Uterus (tissue), 3 donors: ENCODE measurements at regions not wholly inside any gene's neighbourhood (a gene's known extent, or its start where the extent isn't known, plus 50 kb on each side); places are given as distances from the start of the nearest gene placed in this dataset.
"Not testable (repeated sequence)": the region's sequence is repeated elsewhere in the genome, so short reads cannot be mapped to it uniquely, and the experiment has no call there.

Source experiments
- DNase-seq, 2 donors: peaks; one replicate each; pipeline ENCODE4 v3.0.0-alpha.2; 2019 to 2020
- H3K27ac ChIP-seq, 2 donors: fragments of 200-600 bp; sonication (generic); 1 replicate in 1 of 2; 2 replicates in 1 of 2; pipeline ENCODE4 v1.5.1; 2016 to 2018
- H3K27me3 ChIP-seq, 2 donors: fragments of 200-600 bp; sonication (generic); one replicate each; pipeline ENCODE4 v1.5.1; 2018 to 2019; ENCODE audit warnings: control low read depth in 1 of 2
- H3K36me3 ChIP-seq, 2 donors: fragments of 200-600 bp; sonication (generic); one replicate each; pipeline ENCODE4 v1.5.1; 2019; ENCODE audit warnings: control low read depth in 1 of 2
- H3K4me1 ChIP-seq, 2 donors: fragments of 200-600 bp; sonication (generic); one replicate each; pipeline ENCODE4 v1.5.1; 2018 to 2019; ENCODE audit warnings: control low read depth in 1 of 2
- H3K4me3 ChIP-seq, 2 donors: fragments of 200-600 bp; sonication (generic); 1 replicate in 1 of 2; 2 replicates in 1 of 2; pipeline ENCODE4 v1.5.1; 2018 to 2019; ENCODE audit warnings: mild to moderate bottlenecking in 1 of 2
- H3K9me3 ChIP-seq, 2 donors: fragments of 200-600 bp; sonication (generic); one replicate each; pipeline ENCODE4 v1.5.1; 2019; ENCODE audit warnings: control low read depth in 1 of 2
- POLR2A ChIP-seq, 2 donors: fragments of 450-650 bp; IDR thresholded peaks; one replicate each; pipeline ENCODE4 v1.6.1; 2016; ENCODE audit warnings: antibody characterized with exemption in 2 of 2, mild to moderate bottlenecking in 1 of 2, moderate library complexity in 1 of 2
- intact Hi-C: fragments of 100-400 bp; cut with DNase I; formaldehyde crosslinking; loops from one replicate; pipeline ENCODE4 v1.15.1; 2023; ENCODE audit warnings: low total_unique reads
- TF ChIP-seq, protein P1 (sequence below), 4 experiments: fragments of 200-600 bp in 2 of 4; fragments of 450-650 bp in 2 of 4; sonication (generic) in 2 of 4; IDR thresholded peaks; one replicate each; pipeline ENCODE4 v1.5.1; 2016 to 2019; ENCODE audit warnings: antibody characterized with exemption in 4 of 4, mild to moderate bottlenecking in 2 of 4, moderate library complexity in 1 of 4
- donor health status: DM: yes; HTN: yes; CAD: no.

DNA sequence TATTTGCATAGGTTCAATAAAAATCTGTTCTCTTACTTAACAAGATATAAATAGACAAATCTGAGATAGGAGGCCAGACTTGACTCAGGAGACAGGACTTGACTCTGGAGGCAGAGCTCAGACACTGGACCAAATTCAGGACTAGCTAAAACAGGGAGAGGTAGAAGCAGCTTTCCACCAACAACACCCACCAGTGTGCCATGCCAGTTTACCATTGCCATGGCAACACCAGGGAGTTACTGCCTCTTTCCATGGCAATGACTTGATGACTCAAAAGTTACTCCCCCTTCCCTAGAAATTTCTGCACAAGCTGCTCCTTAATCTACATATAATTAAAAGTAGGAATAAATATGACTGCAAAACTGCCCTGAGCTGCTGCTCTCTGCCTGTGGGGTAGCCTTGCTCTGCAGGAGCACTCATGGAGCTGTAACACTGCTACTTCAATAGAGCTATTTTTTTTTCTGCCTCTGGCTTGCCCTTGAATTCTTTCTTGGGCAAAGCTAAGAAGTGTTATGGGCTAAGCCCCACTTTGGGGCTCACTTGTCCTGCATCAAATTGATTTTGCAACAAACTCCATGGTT is 473.0 kb downstream of the PLK2 start:
- Histone ChIP-seq H3K4me1 (no peaks in the 10 kb centered on the region), H3K27ac (no peak overlapping the region), H3K36me3 (no peaks in the 10 kb centered on the region), H3K9me3 (no peaks in the 10 kb centered on the region), H3K27me3 (no peaks in the 10 kb centered on the region), H3K4me3 (no peak overlapping the region)
- intact Hi-C loops = no loop called here
- DNase-seq = peak in 1 of 2 donors; percentile 18
- TF ChIP-seq, protein P1, sequence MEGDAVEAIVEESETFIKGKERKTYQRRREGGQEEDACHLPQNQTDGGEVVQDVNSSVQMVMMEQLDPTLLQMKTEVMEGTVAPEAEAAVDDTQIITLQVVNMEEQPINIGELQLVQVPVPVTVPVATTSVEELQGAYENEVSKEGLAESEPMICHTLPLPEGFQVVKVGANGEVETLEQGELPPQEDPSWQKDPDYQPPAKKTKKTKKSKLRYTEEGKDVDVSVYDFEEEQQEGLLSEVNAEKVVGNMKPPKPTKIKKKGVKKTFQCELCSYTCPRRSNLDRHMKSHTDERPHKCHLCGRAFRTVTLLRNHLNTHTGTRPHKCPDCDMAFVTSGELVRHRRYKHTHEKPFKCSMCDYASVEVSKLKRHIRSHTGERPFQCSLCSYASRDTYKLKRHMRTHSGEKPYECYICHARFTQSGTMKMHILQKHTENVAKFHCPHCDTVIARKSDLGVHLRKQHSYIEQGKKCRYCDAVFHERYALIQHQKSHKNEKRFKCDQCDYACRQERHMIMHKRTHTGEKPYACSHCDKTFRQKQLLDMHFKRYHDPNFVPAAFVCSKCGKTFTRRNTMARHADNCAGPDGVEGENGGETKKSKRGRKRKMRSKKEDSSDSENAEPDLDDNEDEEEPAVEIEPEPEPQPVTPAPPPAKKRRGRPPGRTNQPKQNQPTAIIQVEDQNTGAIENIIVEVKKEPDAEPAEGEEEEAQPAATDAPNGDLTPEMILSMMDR (IDR thresholded peaks at IDR 0.05) = no peak
- no peak for TF ChIP-seq POLR2A (IDR thresholded peaks at IDR 0.05)

DNA sequence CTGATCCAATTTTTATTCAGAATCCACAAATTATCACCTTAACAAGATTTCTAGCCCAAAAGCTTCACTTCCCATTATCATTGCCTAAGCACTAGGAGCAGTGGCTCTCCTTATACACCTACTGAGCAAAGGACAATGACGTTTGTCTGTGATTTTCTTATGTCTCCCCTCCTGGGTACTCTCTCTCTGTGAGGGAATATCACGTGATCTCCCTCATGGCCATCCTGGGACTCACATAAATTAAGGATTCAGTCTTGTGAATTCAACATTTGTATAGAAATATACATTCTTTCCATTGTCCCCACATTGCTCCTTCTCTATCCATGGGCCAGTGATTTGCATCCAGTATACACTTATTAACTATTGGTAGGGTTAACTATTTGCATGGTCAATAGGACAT is 476.5 kb downstream of the PLK2 start:
- H3K27me3 ChIP-seq = no peaks in the 10 kb centered on the region
- no peaks in the 10 kb centered on the region for H3K9me3 ChIP-seq
- no peaks in the 10 kb centered on the region for H3K36me3 ChIP-seq
- intact Hi-C loops = no loop called here
- no peaks in the 10 kb centered on the region for H3K4me1 ChIP-seq
- H3K27ac ChIP-seq = no peak overlapping the region
- H3K4me3 ChIP-seq = no peak overlapping the region
- TF ChIP-seq POLR2A (IDR thresholded peaks at IDR 0.05) = no peak
- TF ChIP-seq, protein P1 (IDR thresholded peaks at IDR 0.05) = no peak
- DNase-seq = no peak

DNA sequence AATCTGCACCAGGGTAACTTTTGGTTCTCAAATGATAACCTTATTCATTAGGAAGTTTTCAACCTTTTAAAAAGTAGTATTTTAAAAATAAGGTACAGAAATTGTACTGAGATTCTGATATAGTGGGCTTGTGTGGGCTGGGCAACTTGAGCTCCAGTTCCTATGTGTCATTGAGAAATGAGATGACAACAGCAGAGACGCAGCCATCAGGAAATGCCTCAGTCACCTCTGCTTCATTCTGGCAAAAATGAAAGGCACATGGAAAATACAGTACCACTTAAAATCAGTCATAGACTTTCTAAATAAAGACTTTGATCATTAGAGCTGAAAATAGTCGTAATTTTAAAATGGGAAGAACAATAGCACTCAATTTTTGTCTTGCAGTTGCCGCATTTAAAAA is 480.2 kb downstream of the PLK2 start:
- H3K4me1 ChIP-seq = no peaks in the 10 kb centered on the region
- TF ChIP-seq, protein P1 (IDR thresholded peaks at IDR 0.05) = no peak
- TF ChIP-seq POLR2A (IDR thresholded peaks at IDR 0.05) = no peak
- no peaks in the 10 kb centered on the region for H3K9me3 ChIP-seq
- H3K27ac ChIP-seq = no peak overlapping the region
- H3K36me3 ChIP-seq = no peaks in the 10 kb centered on the region
- intact Hi-C loops = no loop called here
- no peak for DNase-seq
- no peak overlapping the region for H3K4me3 ChIP-seq
- H3K27me3 ChIP-seq = no peaks in the 10 kb centered on the region

DNA sequence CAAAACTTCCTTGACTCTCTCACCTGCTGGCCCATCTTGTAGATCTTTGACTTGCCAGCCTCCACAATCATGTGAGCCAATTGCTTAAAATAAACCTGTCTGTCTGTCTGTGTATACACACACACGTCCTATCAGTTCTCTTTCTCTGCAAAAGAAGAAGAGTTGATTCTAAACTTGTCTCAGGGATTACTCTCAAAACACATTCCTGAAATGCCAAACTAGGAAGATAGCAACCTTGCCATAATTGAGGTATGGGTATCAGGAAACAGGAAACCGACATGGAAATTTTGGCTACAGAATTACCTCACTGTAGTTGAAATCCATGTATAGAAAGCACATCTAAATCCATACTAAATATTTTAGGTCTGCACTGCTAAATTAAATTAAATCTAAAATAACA is 483.4 kb downstream of the PLK2 start:
- Histone ChIP-seq H3K27ac (no peak overlapping the region), H3K9me3 (no peaks in the 10 kb centered on the region), H3K27me3 (no peaks in the 10 kb centered on the region), H3K4me3 (no peak overlapping the region), H3K36me3 (no peaks in the 10 kb centered on the region), H3K4me1 (no peaks in the 10 kb centered on the region)
- DNase-seq = no peak
- TF ChIP-seq POLR2A (IDR thresholded peaks at IDR 0.05) = no peak
- TF ChIP-seq, protein P1 (IDR thresholded peaks at IDR 0.05) = no peak
- intact Hi-C loops = no loop called here

DNA sequence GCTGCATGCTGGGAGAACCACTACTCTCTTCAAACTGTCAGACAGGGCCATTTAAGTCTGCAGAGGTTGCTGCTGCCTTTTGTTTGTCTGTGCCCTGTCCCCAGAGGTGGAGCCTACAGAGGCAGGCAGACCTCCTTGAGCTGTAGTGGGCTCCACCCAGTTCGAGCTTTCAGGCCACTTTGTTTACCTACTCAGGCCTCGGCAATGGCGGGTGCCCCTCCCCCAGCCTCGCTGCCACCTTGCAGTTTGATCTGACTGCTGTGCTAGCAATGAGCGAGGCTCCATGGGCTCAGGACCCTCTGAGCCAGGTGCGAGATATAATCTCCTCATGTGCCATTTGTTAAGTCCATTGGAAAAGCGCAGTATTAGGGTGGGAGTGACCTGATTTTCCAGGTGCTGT is 487.8 kb downstream of the PLK2 start:
- DNase-seq, H3K36me3 ChIP-seq, H3K27ac ChIP-seq, H3K9me3 ChIP-seq, H3K4me3 ChIP-seq, intact Hi-C loops, H3K4me1 ChIP-seq, H3K27me3 ChIP-seq: not testable (repeated sequence)

DNA sequence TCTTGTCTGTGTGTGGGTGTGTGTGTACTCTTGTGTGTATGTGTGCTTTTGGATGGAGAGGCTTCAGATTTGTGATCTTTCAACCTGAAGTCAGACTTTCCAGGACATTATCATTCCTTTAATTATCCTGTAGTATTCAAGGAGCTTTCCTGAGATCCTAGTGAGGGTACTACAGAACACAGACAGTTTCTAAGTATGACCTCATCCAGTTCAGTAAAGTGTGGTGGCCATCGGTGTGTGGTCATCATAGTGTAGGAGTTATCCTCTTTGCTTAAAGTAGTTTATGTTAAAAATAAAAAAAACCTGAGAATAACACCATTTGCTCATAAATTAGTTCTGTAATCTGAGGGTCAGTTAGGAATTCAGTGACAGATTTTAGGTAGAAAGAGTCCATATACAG is 478.0 kb upstream of the ACTBL2 start:
- TF ChIP-seq, protein P1 (IDR thresholded peaks at IDR 0.05) = no peak
- H3K9me3 ChIP-seq = peaks cover 0 to 2% of the 10 kb centered on the region in 2 donors

More for the DNA sequence above, 478.0 kb upstream of the ACTBL2 start:
- Histone ChIP-seq H3K4me1 (no peaks in the 10 kb centered on the region), H3K36me3 (no peaks in the 10 kb centered on the region), H3K27ac (no peak overlapping the region), H3K27me3 (no peaks in the 10 kb centered on the region), H3K4me3 (no peak overlapping the region)
- no peak for DNase-seq
- intact Hi-C loops = no loop called here
